OCI-LY1 (cell line): ENCODE measurements at regions not wholly inside any gene's neighbourhood (a gene's known extent, or its start where the extent isn't known, plus 50 kb on each side); places are given as distances from the start of the nearest gene placed in this dataset.

ENCODE experiments used
- EZH2 ChIP-seq: fragments of 200-600 bp; sonication (generic), shearing (Covaris generic); IDR thresholded peaks from 2 replicates; pipeline ENCODE4 v1.8.0; 2017; ENCODE audit warnings: borderline replicate concordance, mixed run types, mild to moderate bottlenecking, antibody characterized with exemption, low read length, moderate library complexity, mixed read lengths
- TF ChIP-seq, protein P1 (sequence below): fragments of 200-600 bp; sonication (generic), shearing (Covaris generic); IDR thresholded peaks from 2 replicates; pipeline ENCODE4 v1.5.1; 2017; ENCODE audit warnings: mild to moderate bottlenecking, antibody characterized with exemption, low read length, moderate library complexity, mixed read lengths

GRCh38 chr14:97180304-97181200 lies 383.4 kb downstream of the VRK1 start:
- TF ChIP-seq, protein P1, sequence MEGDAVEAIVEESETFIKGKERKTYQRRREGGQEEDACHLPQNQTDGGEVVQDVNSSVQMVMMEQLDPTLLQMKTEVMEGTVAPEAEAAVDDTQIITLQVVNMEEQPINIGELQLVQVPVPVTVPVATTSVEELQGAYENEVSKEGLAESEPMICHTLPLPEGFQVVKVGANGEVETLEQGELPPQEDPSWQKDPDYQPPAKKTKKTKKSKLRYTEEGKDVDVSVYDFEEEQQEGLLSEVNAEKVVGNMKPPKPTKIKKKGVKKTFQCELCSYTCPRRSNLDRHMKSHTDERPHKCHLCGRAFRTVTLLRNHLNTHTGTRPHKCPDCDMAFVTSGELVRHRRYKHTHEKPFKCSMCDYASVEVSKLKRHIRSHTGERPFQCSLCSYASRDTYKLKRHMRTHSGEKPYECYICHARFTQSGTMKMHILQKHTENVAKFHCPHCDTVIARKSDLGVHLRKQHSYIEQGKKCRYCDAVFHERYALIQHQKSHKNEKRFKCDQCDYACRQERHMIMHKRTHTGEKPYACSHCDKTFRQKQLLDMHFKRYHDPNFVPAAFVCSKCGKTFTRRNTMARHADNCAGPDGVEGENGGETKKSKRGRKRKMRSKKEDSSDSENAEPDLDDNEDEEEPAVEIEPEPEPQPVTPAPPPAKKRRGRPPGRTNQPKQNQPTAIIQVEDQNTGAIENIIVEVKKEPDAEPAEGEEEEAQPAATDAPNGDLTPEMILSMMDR, result no peak
- no peak for TF ChIP-seq EZH2
